ENCODE measurements at regions not wholly inside any gene's neighbourhood (a gene's known extent, or its start where the extent isn't known, plus 50 kb on each side); places are given as distances from the start of the nearest gene placed in this dataset.
A peak's percentile ranks its signal among the peaks of the same experiment; 100 is the strongest.

- DNase-seq, result no peak
Observed at GRCh38 chr14:98960617-98961013, 311.4 kb downstream of the BCL11B start.

- no peak for DNase-seq
Observed at GRCh38 chr14:98961191-98961590, 310.8 kb downstream of the BCL11B start.

GRCh38 chr14:98962118-98962517, 309.9 kb downstream of the BCL11B start:
- no peak for DNase-seq

GRCh38 chr14:98963610-98964009, 308.4 kb downstream of the BCL11B start:
- no peak for DNase-seq

GRCh38 chr14:98964171-98964570, 307.8 kb downstream of the BCL11B start:
- no peak for DNase-seq

GRCh38 chr14:98965076-98965475, 306.9 kb downstream of the BCL11B start:
- DNase-seq, result no peak

- no peak for DNase-seq
Observed at GRCh38 chr14:98966016-98966415, 306.0 kb downstream of the BCL11B start.

- no peak for DNase-seq
Observed at GRCh38 chr14:98966475-98967162, 305.4 kb downstream of the BCL11B start.

GRCh38 chr14:98974113-98974512, 297.9 kb downstream of the BCL11B start:
- no peak for DNase-seq

- peak; percentile 22 for DNase-seq
Observed at GRCh38 chr14:98976271-98976670, 295.7 kb downstream of the BCL11B start.

- no peak for DNase-seq
Observed at GRCh38 chr14:98977451-98977850, 294.5 kb downstream of the BCL11B start.

GRCh38 chr14:98982986-98983385, 289.0 kb downstream of the BCL11B start:
- no peak for DNase-seq

- DNase-seq, result no peak
Observed at GRCh38 chr14:98984027-98984718, 287.8 kb downstream of the BCL11B start.

- DNase-seq, result no peak
Observed at GRCh38 chr14:98984719-98985041, 287.3 kb downstream of the BCL11B start.

- DNase-seq, result no peak
Observed at GRCh38 chr14:98993818-98994217, 278.2 kb downstream of the BCL11B start.

- DNase-seq, result no peak
Observed at GRCh38 chr14:98994561-98994960, 277.4 kb downstream of the BCL11B start.

GRCh38 chr14:98997526-98998205, 274.3 kb downstream of the BCL11B start:
- DNase-seq, result no peak

GRCh38 chr14:98999345-98999744, 272.7 kb downstream of the BCL11B start:
- no peak for DNase-seq

- no peak for DNase-seq
Observed at GRCh38 chr14:98999901-99000300, 272.1 kb downstream of the BCL11B start.

GRCh38 chr14:99001241-99001640, 270.8 kb downstream of the BCL11B start:
- no peak for DNase-seq

GRCh38 chr14:99003646-99004045, 268.4 kb downstream of the BCL11B start:
- DNase-seq, result no peak

- no peak for DNase-seq
Observed at GRCh38 chr14:99004112-99004511, 267.9 kb downstream of the BCL11B start.

- no peak for DNase-seq
Observed at GRCh38 chr14:99006276-99006675, 265.7 kb downstream of the BCL11B start.

- no peak for DNase-seq
Observed at GRCh38 chr14:99007795-99008194, 264.2 kb downstream of the BCL11B start.
